Endothelial cell of umbilical vein (primary cell): ENCODE measurements at regions not wholly inside any gene's neighbourhood (a gene's known extent, or its start where the extent isn't known, plus 50 kb on each side); places are given as distances from the start of the nearest gene placed in this dataset.

Experiments
- BruUV-seq: library from RNA; stranded (reverse); fragments of 400-500 nt; replicated peaks from 2 replicates; lab custom pipeline; 2021; lab: Mats Ljungman, UMichigan
- CTCF ChIA-PET: fragments of 300-600, 350-600 bp; sonication (Branson Sonifier 250); formaldehyde crosslinking; loops from one replicate; lab custom pipeline; 2021; ENCODE audit warnings: antibody characterized with exemption, inconsistent platforms; lab: Charles Lee
- POLR2A ChIA-PET: fragments of 300-600, 350-600 bp; sonication (Branson Sonifier 250); formaldehyde crosslinking; loops from one replicate; lab custom pipeline; 2021; ENCODE audit warnings: antibody characterized with exemption, inconsistent platforms; lab: Charles Lee
- DNase-seq: peaks from one replicate; pipeline ENCODE4 v3.0.0-alpha.2; 2011; ENCODE audit warnings: low read depth, low spot score
- FAIRE-seq: peaks from 2 replicates; lab custom pipeline; 2011; peaks lifted over from hg19 to GRCh38; lab: Jason Lieb, UNC
- H2AFZ ChIP-seq: 2 replicates; pipeline ENCODE4 v1.6.0; 2012; ENCODE audit warnings: low read depth, low read length, control low read depth, inconsistent platforms
- H3K27ac ChIP-seq: 2 replicates; pipeline ENCODE4 v1.5.1; 2011; ENCODE audit warnings: low read depth, mild to moderate bottlenecking, control low read depth, low read length, moderate library complexity; ENCODE audit not compliant: insufficient read depth
- H3K27me3 ChIP-seq, 2 experiments: 2 replicates each; pipeline versions ENCODE4 v1.6.0 to v1.6.1; 2011; ENCODE audit warnings: low read length in 2 of 2, mixed read lengths in 1 of 2; ENCODE audit not compliant: control insufficient read depth in 2 of 2, insufficient read depth in 2 of 2
- H3K36me3 ChIP-seq, 2 experiments: 2 replicates in 1 of 2; 3 replicates in 1 of 2; pipeline ENCODE4 v1.5.1; 2011; ENCODE audit warnings: low read length in 2 of 2, mild to moderate bottlenecking in 1 of 2, moderate library complexity in 1 of 2; ENCODE audit not compliant: control insufficient read depth in 2 of 2, insufficient read depth in 2 of 2; ENCODE audit errors: extremely low read depth in 1 of 2
- H3K4me1 ChIP-seq: 3 replicates; pipeline ENCODE4 v1.5.1; 2011; ENCODE audit warnings: mild to moderate bottlenecking, low read length; ENCODE audit not compliant: control insufficient read depth, insufficient read depth; ENCODE audit errors: extremely low read depth
- H3K4me2 ChIP-seq: 2 replicates; pipeline ENCODE4 v1.6.1; 2011; ENCODE audit warnings: low read length, control low read depth, mixed read lengths; ENCODE audit not compliant: insufficient read depth
- H3K4me3 ChIP-seq, 3 experiments: fragments of 200-600 bp in 1 of 3; sonication (generic), shearing (Covaris generic) in 1 of 3; replicated peaks in 1 of 3; 2 replicates each; pipeline ENCODE4 v1.5.1; 2011 to 2016; ENCODE audit warnings: control low read depth in 3 of 3, low read length in 3 of 3, mild to moderate bottlenecking in 2 of 3, inconsistent platforms in 1 of 3, low read depth in 1 of 3, moderate library complexity in 1 of 3; ENCODE audit not compliant: insufficient read depth in 1 of 3
- H3K79me2 ChIP-seq: 2 replicates; pipeline ENCODE4 v1.6.0; 2012; ENCODE audit warnings: low read length, inconsistent platforms; ENCODE audit not compliant: control insufficient read depth, insufficient read depth
- H3K9ac ChIP-seq: replicated peaks from 2 replicates; pipeline ENCODE3; 2011; ENCODE audit warnings: low read length, control low read depth; ENCODE audit not compliant: insufficient read depth; ENCODE audit errors: extremely low read depth
- H3K9me1 ChIP-seq: replicated peaks from 3 replicates; pipeline ENCODE4 v1.6.0; 2011; ENCODE audit warnings: mild to moderate bottlenecking, low read length; ENCODE audit not compliant: control insufficient read depth, insufficient read depth; ENCODE audit errors: extremely low read depth
- H3K9me3 ChIP-seq: replicated peaks from 2 replicates; pipeline ENCODE4 v1.5.1; 2012; ENCODE audit warnings: low read length, inconsistent platforms; ENCODE audit not compliant: control insufficient read depth, insufficient read depth
- H4K20me1 ChIP-seq: replicated peaks from 2 replicates; pipeline ENCODE3; 2011; ENCODE audit warnings: mild to moderate bottlenecking, low read length; ENCODE audit not compliant: control insufficient read depth, insufficient read depth; ENCODE audit errors: extremely low read depth
- EZH2 ChIP-seq: IDR thresholded peaks from 2 replicates; pipeline ENCODE4 v1.6.1; 2012; ENCODE audit warnings: borderline replicate concordance, low read depth, mild to moderate bottlenecking, moderate library complexity, low read length, inconsistent platforms; ENCODE audit not compliant: severe bottlenecking
- FOS ChIP-seq: IDR thresholded peaks from 2 replicates; pipeline ENCODE4 v1.6.1; 2011; ENCODE audit warnings: mild to moderate bottlenecking, low read length, moderate library complexity, borderline replicate concordance; ENCODE audit not compliant: insufficient read depth
- GATA2 ChIP-seq: IDR thresholded peaks from 2 replicates; pipeline ENCODE4 v1.7.0; 2011; ENCODE audit warnings: low read depth, mild to moderate bottlenecking, moderate library complexity, mixed read lengths, low read length; ENCODE audit not compliant: insufficient read length, insufficient read depth
- JUN ChIP-seq: IDR thresholded peaks from 2 replicates; pipeline ENCODE4 v1.6.1; 2011; ENCODE audit warnings: borderline replicate concordance, low read depth; ENCODE audit not compliant: insufficient read length, insufficient read depth
- MYC ChIP-seq: IDR thresholded peaks from one replicate; pipeline ENCODE4 v1.6.1; 2011; ENCODE audit warnings: mild to moderate bottlenecking, low read depth, low read length
- POLR2A ChIP-seq: IDR thresholded peaks from 2 replicates; pipeline ENCODE4 v1.6.1; 2012; ENCODE audit warnings: low read depth, mild to moderate bottlenecking, control low read depth, low read length
- POLR2AphosphoS5 ChIP-seq: IDR thresholded peaks from 2 replicates; pipeline ENCODE4 v1.6.1; 2012; ENCODE audit warnings: low read depth, mild to moderate bottlenecking, control low read depth, low read length, moderate library complexity; ENCODE audit not compliant: insufficient read depth
- dilution Hi-C: fragments of 300-500 bp; cut with MboI; formaldehyde crosslinking; loops from one replicate; pipeline ENCODE4 v1.15.0; 2019; ENCODE audit warnings: low sequenced_read_pairs; ENCODE audit not compliant: extremely low pct_ligation_motif_present
- intact Hi-C: fragments of 100-400 bp; cut with micrococcal nuclease; formaldehyde crosslinking; loops from one replicate; pipeline ENCODE4 v1.10.0; 2022
- TF ChIP-seq, protein P1 (sequence below), 2 donors: IDR thresholded peaks; 1 replicate in 1 of 2; 2 replicates in 1 of 2; pipeline ENCODE4 v1.5.1; 2011; ENCODE audit warnings: low read length in 2 of 2, mild to moderate bottlenecking in 2 of 2, moderate library complexity in 2 of 2, control low read depth in 1 of 2, inconsistent platforms in 1 of 2, low read depth in 1 of 2; ENCODE audit not compliant: insufficient read depth in 1 of 2; ENCODE audit errors: extremely low read depth in 1 of 2
- TF ChIP-seq, protein P2 (sequence below): IDR thresholded peaks from 2 replicates; pipeline ENCODE4 v1.6.1; 2011; ENCODE audit not compliant: insufficient read depth, insufficient read length

DNA sequence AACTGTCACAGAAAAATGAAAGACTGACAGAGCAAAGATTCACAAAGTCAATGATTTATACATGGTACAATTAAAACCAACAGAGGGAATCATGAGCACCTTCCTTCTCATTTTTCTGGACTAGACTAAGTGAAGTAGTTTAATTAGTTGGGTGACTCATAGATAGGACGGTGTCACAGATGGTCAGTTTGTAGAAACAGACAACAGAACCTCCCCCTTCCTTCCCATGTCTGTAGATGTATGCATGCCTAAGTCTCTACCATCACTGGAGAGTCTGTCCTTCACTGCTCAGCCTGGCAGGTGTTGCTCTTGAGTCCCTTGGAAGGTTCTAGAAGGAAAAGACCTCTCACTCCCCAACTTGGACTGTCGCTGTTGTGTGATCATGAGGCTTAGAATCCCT, 75.4 kb upstream of the EEF1E1 start:
- POLR2A ChIA-PET: no interaction called here
- CTCF ChIA-PET: no interaction called here

More for the DNA sequence above, 75.4 kb upstream of the EEF1E1 start:
- H3K79me2 ChIP-seq: no peaks in the 10 kb centered on the region
- no peaks in the 10 kb centered on the region for H3K36me3 ChIP-seq
- H3K9me1 ChIP-seq: no peaks in the 10 kb centered on the region
- no peaks in the 10 kb centered on the region for H4K20me1 ChIP-seq
- BruUV-seq: no TSS peak
- FAIRE-seq (no peak), DNase-seq (no peak)
- no peaks in the 10 kb centered on the region for H3K27me3 ChIP-seq
- no peak overlapping the region for H3K4me2 ChIP-seq
- dilution Hi-C loops: no loop called here
- H3K27ac ChIP-seq: no peak overlapping the region
- no peak overlapping the region for H2AFZ ChIP-seq
- peaks cover 10% of the 10 kb centered on the region for H3K4me1 ChIP-seq
- H3K4me3 ChIP-seq: no peak overlapping the region
- intact Hi-C loops: no loop called here
- TF ChIP-seq FOS (no peak), MYC (no peak), EZH2 (no peak), GATA2 (no peak), JUN (no peak), POLR2A (no peak), POLR2AphosphoS5 (no peak)
- TF ChIP-seq, protein P1, sequence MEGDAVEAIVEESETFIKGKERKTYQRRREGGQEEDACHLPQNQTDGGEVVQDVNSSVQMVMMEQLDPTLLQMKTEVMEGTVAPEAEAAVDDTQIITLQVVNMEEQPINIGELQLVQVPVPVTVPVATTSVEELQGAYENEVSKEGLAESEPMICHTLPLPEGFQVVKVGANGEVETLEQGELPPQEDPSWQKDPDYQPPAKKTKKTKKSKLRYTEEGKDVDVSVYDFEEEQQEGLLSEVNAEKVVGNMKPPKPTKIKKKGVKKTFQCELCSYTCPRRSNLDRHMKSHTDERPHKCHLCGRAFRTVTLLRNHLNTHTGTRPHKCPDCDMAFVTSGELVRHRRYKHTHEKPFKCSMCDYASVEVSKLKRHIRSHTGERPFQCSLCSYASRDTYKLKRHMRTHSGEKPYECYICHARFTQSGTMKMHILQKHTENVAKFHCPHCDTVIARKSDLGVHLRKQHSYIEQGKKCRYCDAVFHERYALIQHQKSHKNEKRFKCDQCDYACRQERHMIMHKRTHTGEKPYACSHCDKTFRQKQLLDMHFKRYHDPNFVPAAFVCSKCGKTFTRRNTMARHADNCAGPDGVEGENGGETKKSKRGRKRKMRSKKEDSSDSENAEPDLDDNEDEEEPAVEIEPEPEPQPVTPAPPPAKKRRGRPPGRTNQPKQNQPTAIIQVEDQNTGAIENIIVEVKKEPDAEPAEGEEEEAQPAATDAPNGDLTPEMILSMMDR (IDR thresholded peaks at IDR 0.05; ENCODE audit: extremely low read depth in 1 of 2, insufficient read depth in 1 of 2, low read depth in 1 of 2, low read length in 2 of 2): no peak
- TF ChIP-seq, protein P2, sequence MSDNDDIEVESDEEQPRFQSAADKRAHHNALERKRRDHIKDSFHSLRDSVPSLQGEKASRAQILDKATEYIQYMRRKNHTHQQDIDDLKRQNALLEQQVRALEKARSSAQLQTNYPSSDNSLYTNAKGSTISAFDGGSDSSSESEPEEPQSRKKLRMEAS: no peak
- no peaks in the 10 kb centered on the region for H3K9me3 ChIP-seq
- H3K9ac ChIP-seq: no peak overlapping the region
